Bronchial epithelial cell (primary cell): ENCODE measurements at regions not wholly inside any gene's neighbourhood (a gene's known extent, or its start where the extent isn't known, plus 50 kb on each side); places are given as distances from the start of the nearest gene placed in this dataset.

Source experiments
- DNase-seq: peaks from one replicate; pipeline ENCODE4 v3.0.0-alpha.2; 2010; ENCODE audit warnings: low read depth
- FAIRE-seq: peaks from 2 replicates; lab custom pipeline; 2011; peaks lifted over from hg19 to GRCh38; lab: Jason Lieb, UNC
- H3K27me3 ChIP-seq: 2 replicates; pipeline ENCODE4 v1.5.1; 2011; ENCODE audit warnings: low read length; ENCODE audit not compliant: control insufficient read depth, insufficient read depth
- H3K36me3 ChIP-seq: 2 replicates; pipeline ENCODE4 v1.5.1; 2011; ENCODE audit warnings: low read length; ENCODE audit not compliant: control insufficient read depth, insufficient read depth
- H3K4me3 ChIP-seq: 2 replicates; pipeline ENCODE4 v1.5.1; 2011; ENCODE audit warnings: mild to moderate bottlenecking, low read depth, low read length, control low read depth
- TF ChIP-seq, protein P1 (sequence below): IDR thresholded peaks from 2 replicates; pipeline ENCODE4 v1.5.1; 2011; ENCODE audit warnings: mild to moderate bottlenecking, moderate library complexity, low read length, control low read depth, inconsistent platforms; ENCODE audit not compliant: insufficient read depth, severe bottlenecking

DNA sequence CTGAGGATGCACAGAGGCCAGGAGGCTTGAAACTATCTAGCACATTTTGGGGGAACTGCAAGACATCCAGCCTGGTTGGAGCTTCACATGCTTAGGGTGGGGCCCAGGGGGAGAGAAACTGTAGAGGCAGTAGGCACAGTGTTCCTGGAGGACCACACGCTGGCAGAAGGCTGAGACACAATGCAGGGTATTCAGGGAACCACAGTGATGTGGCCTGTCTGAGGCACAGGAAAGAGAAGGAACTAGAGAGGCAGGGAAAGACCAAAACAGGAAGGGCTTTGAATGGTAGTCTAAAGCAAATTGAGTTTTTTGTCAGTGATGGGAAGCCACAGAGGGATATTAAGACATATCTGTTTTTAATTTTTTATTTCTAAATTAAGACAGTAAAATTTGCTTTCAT is 100.2 kb upstream of the PRICKLE1 start:
- TF ChIP-seq, protein P1, sequence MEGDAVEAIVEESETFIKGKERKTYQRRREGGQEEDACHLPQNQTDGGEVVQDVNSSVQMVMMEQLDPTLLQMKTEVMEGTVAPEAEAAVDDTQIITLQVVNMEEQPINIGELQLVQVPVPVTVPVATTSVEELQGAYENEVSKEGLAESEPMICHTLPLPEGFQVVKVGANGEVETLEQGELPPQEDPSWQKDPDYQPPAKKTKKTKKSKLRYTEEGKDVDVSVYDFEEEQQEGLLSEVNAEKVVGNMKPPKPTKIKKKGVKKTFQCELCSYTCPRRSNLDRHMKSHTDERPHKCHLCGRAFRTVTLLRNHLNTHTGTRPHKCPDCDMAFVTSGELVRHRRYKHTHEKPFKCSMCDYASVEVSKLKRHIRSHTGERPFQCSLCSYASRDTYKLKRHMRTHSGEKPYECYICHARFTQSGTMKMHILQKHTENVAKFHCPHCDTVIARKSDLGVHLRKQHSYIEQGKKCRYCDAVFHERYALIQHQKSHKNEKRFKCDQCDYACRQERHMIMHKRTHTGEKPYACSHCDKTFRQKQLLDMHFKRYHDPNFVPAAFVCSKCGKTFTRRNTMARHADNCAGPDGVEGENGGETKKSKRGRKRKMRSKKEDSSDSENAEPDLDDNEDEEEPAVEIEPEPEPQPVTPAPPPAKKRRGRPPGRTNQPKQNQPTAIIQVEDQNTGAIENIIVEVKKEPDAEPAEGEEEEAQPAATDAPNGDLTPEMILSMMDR = no peak
- DNase-seq (no peak), FAIRE-seq (no peak)
- Histone ChIP-seq H3K27me3 (no peaks in the 10 kb centered on the region), H3K4me3 (no peak overlapping the region), H3K36me3 (no peaks in the 10 kb centered on the region)

DNA sequence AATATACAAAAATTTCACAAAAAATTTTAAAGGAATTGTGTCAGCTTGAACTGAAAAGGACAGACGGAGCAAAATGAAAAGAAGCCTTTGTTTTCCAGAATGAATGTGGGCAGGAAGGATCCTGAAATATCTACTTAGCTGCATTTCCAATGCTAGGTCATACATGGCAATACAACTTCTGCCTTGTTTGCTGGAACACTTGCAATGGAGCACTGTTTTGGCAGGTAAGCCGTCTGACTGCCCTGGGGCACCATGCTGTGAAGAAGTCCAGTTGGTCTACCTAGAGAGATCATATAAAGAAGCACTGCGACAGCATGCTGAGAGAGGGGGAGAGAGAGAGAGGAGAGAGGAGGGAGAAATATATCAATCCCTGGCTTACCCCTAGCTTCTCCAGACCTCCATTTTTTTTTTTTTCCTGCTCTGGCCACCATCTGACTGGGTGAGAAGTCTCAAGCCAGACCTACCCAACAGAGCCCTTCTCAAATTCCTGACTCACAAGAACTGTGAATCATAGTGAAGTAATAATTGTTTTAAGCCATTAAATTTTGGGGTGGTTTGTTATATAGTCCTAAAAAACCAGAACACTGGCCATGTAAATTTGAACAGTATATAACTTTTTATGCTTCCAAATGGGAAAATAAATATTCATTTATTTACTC is 97.1 kb upstream of the PRICKLE1 start:
- H3K4me3 ChIP-seq = no peak overlapping the region
- H3K36me3 ChIP-seq = no peaks in the 10 kb centered on the region
- peak; percentile 71 for DNase-seq
- TF ChIP-seq, protein P1 = no peak
- no peaks in the 10 kb centered on the region for H3K27me3 ChIP-seq
- no peak for FAIRE-seq

DNA sequence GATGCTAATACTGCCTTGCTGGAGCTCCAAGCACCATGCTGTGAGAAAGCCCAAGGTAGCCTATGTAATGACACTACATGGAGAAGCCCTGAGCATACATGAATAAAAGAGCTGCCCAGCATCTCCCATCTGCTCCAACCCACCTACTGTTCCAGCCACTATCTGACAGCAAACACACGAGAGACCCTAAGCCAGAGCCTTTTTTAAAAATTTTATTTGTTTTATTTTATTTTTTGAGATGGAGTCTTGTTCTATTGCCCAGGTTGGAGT is 95.2 kb upstream of the PRICKLE1 start:
- DNase-seq = no peak
- no peak overlapping the region for H3K4me3 ChIP-seq
- TF ChIP-seq, protein P1 = no peak
- no peaks in the 10 kb centered on the region for H3K36me3 ChIP-seq
- no peak for FAIRE-seq
- H3K27me3 ChIP-seq = no peaks in the 10 kb centered on the region

DNA sequence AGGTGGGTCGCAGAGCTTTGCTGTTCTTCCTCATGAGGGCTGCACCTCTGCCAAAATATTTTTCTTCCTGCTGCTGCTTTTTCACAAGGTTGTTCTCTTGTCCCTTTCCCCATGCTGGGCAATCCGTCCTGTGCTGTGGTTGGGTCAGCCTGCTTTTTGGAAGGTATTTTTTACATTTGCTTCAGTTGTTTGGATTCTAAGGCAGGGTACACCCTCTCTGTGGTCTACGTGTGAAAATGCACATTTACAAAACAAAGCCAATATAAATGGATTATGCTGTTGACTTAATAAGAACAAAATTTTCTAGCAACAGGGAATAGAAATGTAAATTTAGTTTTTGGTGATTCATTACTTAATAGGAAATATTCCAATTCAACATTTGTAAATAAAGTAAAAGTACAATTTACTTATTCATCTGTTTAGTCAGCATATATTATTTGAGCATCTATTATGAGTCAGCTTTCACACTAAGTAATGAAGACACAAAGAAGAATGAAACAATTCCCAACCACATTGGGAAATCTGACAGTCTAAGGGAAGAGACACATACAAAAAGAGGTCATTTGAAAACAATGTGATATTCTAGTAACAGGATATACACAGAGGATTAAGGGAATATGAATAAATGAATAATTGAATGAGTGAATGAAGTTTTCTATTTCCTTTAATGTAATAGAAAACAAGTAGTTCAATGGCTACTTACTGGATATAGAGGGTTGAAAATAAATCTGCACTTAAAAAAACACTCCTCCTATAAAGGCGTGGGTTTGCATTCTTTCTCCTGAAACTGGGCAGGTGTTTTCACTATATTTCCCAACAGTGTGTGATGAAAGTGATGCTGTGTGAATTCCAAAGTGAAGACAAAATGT is 94.6 kb upstream of the PRICKLE1 start:
- no peak for FAIRE-seq
- TF ChIP-seq, protein P1 = no peak
- H3K27me3 ChIP-seq = no peaks in the 10 kb centered on the region
- no peak overlapping the region for H3K4me3 ChIP-seq
- peak; percentile 92 for DNase-seq
- H3K36me3 ChIP-seq = no peaks in the 10 kb centered on the region

DNA sequence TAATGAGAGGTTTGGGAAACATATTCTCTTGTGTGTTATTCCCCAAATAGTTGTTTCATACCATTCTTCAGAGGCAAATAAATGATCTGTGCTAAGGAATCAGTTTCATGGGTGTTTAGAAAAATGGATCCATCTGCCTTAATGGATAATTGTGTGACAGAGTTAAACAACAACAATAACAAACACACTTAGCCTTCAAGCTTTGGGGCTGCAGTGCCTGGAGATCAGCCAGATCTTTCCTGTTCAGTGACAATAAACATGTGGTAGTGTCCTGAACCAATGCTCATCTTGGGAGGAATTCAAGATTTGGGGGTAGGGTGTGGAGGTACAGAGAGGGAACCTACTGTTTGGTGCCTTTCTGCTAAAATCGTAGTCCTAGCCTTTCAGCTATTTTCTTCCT is 93.7 kb upstream of the PRICKLE1 start:
- no peak for FAIRE-seq
- TF ChIP-seq, protein P1 = no peak
- H3K27me3 ChIP-seq = no peaks in the 10 kb centered on the region
- no peak overlapping the region for H3K4me3 ChIP-seq
- no peaks in the 10 kb centered on the region for H3K36me3 ChIP-seq
- DNase-seq = no peak
